Heart right ventricle (tissue), 16 donors: ENCODE measurements at regions not wholly inside any gene's neighbourhood (a gene's known extent, or its start where the extent isn't known, plus 50 kb on each side); places are given as distances from the start of the nearest gene placed in this dataset.
"Not testable (repeated sequence)": the region's sequence is repeated elsewhere in the genome, so short reads cannot be mapped to it uniquely, and the experiment has no call there.

ENCODE experiments used
- ATAC-seq, 8 donors: fragments of 200-7000 bp; cut with Tn5 transposase; one replicate each; pipeline ENCODE4 v1.9.1; 2020; ENCODE audit warnings: mild to moderate bottlenecking in 8 of 8, moderate library complexity in 8 of 8, moderate number of reproducible peaks in 1 of 8
- DNase-seq, 2 donors: peaks; one replicate each; pipeline ENCODE4 v3.0.0-alpha.2; 2020
- H3K27ac ChIP-seq, 10 donors: fragments of 200-600 bp; sonication (generic) in 2 of 10; one replicate each; pipeline versions ENCODE4 v1.5.0 to v1.8.0; 2020 to 2022; ENCODE audit warnings: mild to moderate bottlenecking in 3 of 10
- H3K27me3 ChIP-seq, 7 donors: fragments of 200-600 bp; one replicate each; pipeline ENCODE4 v1.8.0; 2021 to 2022; ENCODE audit warnings: mild to moderate bottlenecking in 2 of 7
- H3K36me3 ChIP-seq, 9 donors: fragments of 200-600 bp; sonication (generic) in 1 of 9; one replicate each; pipeline versions ENCODE4 v1.5.0 to v1.8.0; 2020 to 2022; ENCODE audit warnings: mild to moderate bottlenecking in 2 of 9
- H3K4me1 ChIP-seq, 9 donors: fragments of 200-600 bp; sonication (generic) in 1 of 9; one replicate each; pipeline versions ENCODE4 v1.5.0 to v1.8.0; 2020 to 2022; ENCODE audit warnings: mild to moderate bottlenecking in 4 of 9
- H3K4me3 ChIP-seq, 10 donors: fragments of 200-600 bp; sonication (generic) in 2 of 10; one replicate each; pipeline versions ENCODE4 v1.5.0 to v1.8.0; 2020 to 2022; ENCODE audit warnings: mild to moderate bottlenecking in 7 of 10, moderate library complexity in 2 of 10
- H3K9me3 ChIP-seq, 11 donors: fragments of 200-600 bp in 10 of 11; sonication (generic) in 2 of 11; one replicate each; pipeline versions ENCODE4 v1.5.0 to v1.8.0; 2013 to 2022; ENCODE audit warnings: mild to moderate bottlenecking in 2 of 11, control low read depth in 1 of 11, moderate library complexity in 1 of 11
- CTCF ChIP-seq, 9 donors: fragments of 200-600 bp; sonication (generic) in 2 of 9; IDR thresholded peaks; one replicate each; pipeline versions ENCODE4 v1.5.0 to v1.8.0; 2021 to 2022; ENCODE audit warnings: antibody characterized with exemption in 9 of 9, mild to moderate bottlenecking in 5 of 9, moderate library complexity in 1 of 9
- WGBS, 2 donors: extraction: QIAGEN DNeasy Blood & Tissue Kit; methylation state at CpG; one replicate each; pipeline ENCODE4 v1.1.7; 2013; ENCODE audit warnings: inconsistent platforms in 1 of 2; 5-methylcytosine and 5-hydroxymethylcytosine counted together
- intact Hi-C, 10 donors: fragments of 100-400 bp; cut with DNase I; formaldehyde crosslinking; loops; one replicate each; pipeline versions ENCODE4 v1.11.1 to v1.14.2; 2022
- donor health status: Arrhythmogenic right ventricular cardiomyopathy.
- donor health status: ischemic (EF 13 %, LVEDD 7.1; RV severe dilation, severe dysfunction).
- donor health status: healthy with polysubstance abuse.
- donor health status: DM: no; HTN: yes; CAD: no.
- donor health status: DM: no; HTN: no; CAD: no.
- donor health status: ischemic (EF 25% LVEDD 6.9; RV normal size, moderate dysfunction).
- donor health status: ischemic (EF 25% LVEDD 5.7; RV mildly dilated, moderate dysfunction).
- donor health status: healthy.
- donor health status: DM: yes; HTN: yes; CAD: no.
- donor health status: Ischemic cardiomyopathy.
- donor health status: ischemic (EF 35%, LVEDD 5.7; RV mildly dilated, moderate dysfunction).
- donor health status: nonischemic (EF 11% LVEDD 7.7; RV severe dilation, severe dysfunction).
- donor health status: DM: yes; HTN: yes; CAD: no.
- donor health status: PGD.
- donor health status: ischemic (EF 29% LVEDD 5.4; RV normal size, mild dysfunction).
- donor health status: nonischemic (EF 23%, LVEDD 6.1; RV moderate dilation, normal function).

GRCh38 chr7:91465595-91466061 lies 201.4 kb downstream of the FZD1 start:
- peaks cover 0 to 4% (median 0%) of the 10 kb centered on the region in 9 donors for H3K4me1 ChIP-seq
- H3K4me3 ChIP-seq, result no peak overlapping the region
- H3K36me3 ChIP-seq, result no peaks in the 10 kb centered on the region
- no peaks in the 10 kb centered on the region for H3K27me3 ChIP-seq
- H3K9me3 ChIP-seq, result no peaks in the 10 kb centered on the region
- no peak for DNase-seq
- no peak for ATAC-seq
- no peak overlapping the region for H3K27ac ChIP-seq
- intact Hi-C loops, result no loop called here
- WGBS, 2 donors, result 53 to 62% methylated on average over 2 of the region's 2 CpGs
- TF ChIP-seq CTCF (IDR thresholded peaks at IDR 0.05), result no peak

GRCh38 chr7:91468256-91468655 lies 204.0 kb downstream of the FZD1 start:
- H3K4me3 ChIP-seq, result no peak overlapping the region
- H3K27me3 ChIP-seq, result no peaks in the 10 kb centered on the region
- H3K9me3 ChIP-seq, result peaks cover 0 to 8% (median 3%) of the 10 kb centered on the region in 11 donors
- no peak for TF ChIP-seq CTCF (IDR thresholded peaks at IDR 0.05)
- H3K36me3 ChIP-seq, result no peaks in the 10 kb centered on the region
- no peak overlapping the region for H3K27ac ChIP-seq
- intact Hi-C loops, result no loop called here
- no peak for DNase-seq
- no peak for ATAC-seq
- H3K4me1 ChIP-seq, result peaks cover 0 to 4% (median 0%) of the 10 kb centered on the region in 9 donors

GRCh38 chr7:91473619-91474018 lies 209.4 kb downstream of the FZD1 start:
- Histone ChIP-seq H3K4me1 (no peaks in the 10 kb centered on the region), H3K36me3 (no peaks in the 10 kb centered on the region), H3K27ac (no peak overlapping the region), H3K9me3 (peaks cover 0 to 46% (median 22%) of the 10 kb centered on the region in 11 donors), H3K4me3 (no peak overlapping the region), H3K27me3 (no peaks in the 10 kb centered on the region)
- DNase-seq (no peak), ATAC-seq (no peak)
- 42 to 66% methylated on average over 1 of the region's 1 CpG for WGBS, 2 donors
- TF ChIP-seq CTCF (IDR thresholded peaks at IDR 0.05), result no peak
- intact Hi-C loops, result no loop called here

- DNase-seq (no peak), ATAC-seq (no peak)
- Histone ChIP-seq H3K9me3 (peaks cover 0 to 48% (median 22%) of the 10 kb centered on the region in 11 donors), H3K4me1 (no peaks in the 10 kb centered on the region), H3K27me3 (no peaks in the 10 kb centered on the region), H3K4me3 (no peak overlapping the region), H3K27ac (no peak overlapping the region), H3K36me3 (no peaks in the 10 kb centered on the region)
- 96% methylated on average over 1 of the region's 1 CpG for WGBS, 2 donors
- no peak for TF ChIP-seq CTCF (IDR thresholded peaks at IDR 0.05)
- intact Hi-C loops, result no loop called here
Observed at GRCh38 chr7:91474074-91474473, 209.8 kb downstream of the FZD1 start.

GRCh38 chr7:91480470-91480869 lies 216.2 kb downstream of the FZD1 start:
- DNase-seq, H3K4me1 ChIP-seq, H3K36me3 ChIP-seq, ATAC-seq, H3K4me3 ChIP-seq, H3K27me3 ChIP-seq, intact Hi-C loops, H3K27ac ChIP-seq: not testable (repeated sequence)
- 86 to 91% methylated on average over 5 of the region's 5 CpGs for WGBS, 2 donors
- H3K9me3 ChIP-seq, result peaks cover 0 to 27% (median 5%) of the 10 kb centered on the region in 11 donors
